ENCODE measurements at regions not wholly inside any gene's neighbourhood (a gene's known extent, or its start where the extent isn't known, plus 50 kb on each side); places are given as distances from the start of the nearest gene placed in this dataset.

DNA sequence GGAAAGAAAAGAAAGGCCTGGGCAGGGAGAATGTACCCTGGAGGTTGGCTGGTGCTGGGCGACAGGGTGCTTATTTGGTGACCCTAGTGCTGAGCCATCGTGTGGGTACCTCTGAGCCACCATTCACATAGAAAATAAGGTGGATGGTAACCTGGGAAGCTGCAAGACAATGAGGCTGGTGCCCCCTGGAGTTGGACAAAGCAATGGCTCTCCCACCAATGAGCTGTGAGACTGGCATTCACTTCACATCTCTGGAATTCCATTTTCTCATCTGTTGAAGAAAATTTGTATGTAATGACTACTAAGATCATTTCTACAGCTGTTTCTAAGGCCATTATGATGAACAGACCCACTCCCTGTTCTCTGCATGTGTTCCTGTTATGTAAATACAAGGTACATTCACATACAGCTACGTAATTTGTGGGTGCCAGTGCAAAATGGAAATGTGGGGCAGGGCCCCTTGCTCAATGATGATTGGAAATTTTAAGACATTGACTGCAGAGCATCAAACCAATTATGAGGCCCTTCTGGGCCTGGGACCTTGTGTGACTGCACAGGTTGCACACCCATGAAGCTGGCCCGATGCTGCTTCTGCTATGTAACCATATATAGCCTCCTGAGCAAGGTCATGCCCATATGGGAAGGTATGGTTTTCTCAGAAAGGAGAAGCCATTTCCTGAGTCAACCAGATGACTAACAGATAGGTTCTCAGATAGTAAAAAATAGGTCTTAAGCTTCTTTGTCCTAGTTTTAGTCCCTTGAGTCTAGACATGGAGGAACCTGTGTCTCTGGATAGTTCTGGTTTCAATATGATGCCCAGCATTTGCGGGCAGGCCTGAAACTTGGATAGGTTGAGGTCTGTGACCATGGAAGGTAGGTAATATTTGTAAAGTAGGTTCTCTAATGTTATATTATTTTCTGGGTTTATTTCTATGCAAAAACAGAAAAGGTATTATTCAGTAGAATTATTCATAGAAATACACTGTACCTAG lies 63.4 kb upstream of the IGF1 start:
- Mint-ChIP-seq H3K9me3 (ENCODE audit: low read depth) (no peaks in the 10 kb centered on the region), H3K27me3 (peaks cover 20% of the 10 kb centered on the region), H3K27ac (no peak overlapping the region), H3K4me1 (ENCODE audit: low read depth) (peaks cover 1% of the 10 kb centered on the region), H3K36me3 (ENCODE audit: insufficient read depth) (no peaks in the 10 kb centered on the region), H3K4me3 (ENCODE audit: low read depth) (no peak overlapping the region)
- DNase-seq (ENCODE audit: low spot score, unreplicated experiment): no peak
- TF ChIP-seq CTCF (IDR thresholded peaks at IDR 0.05; ENCODE audit: unreplicated experiment): peak; percentile 34

- Mint-ChIP-seq H3K27me3 (peaks cover 21% of the 10 kb centered on the region), H3K4me1 (ENCODE audit: low read depth) (peaks cover 1% of the 10 kb centered on the region), H3K27ac (no peak overlapping the region), H3K9me3 (ENCODE audit: low read depth) (no peaks in the 10 kb centered on the region), H3K4me3 (ENCODE audit: low read depth) (no peak overlapping the region), H3K36me3 (ENCODE audit: insufficient read depth) (no peaks in the 10 kb centered on the region)
- DNase-seq (ENCODE audit: low spot score, unreplicated experiment): no peak
- no peak for TF ChIP-seq CTCF (IDR thresholded peaks at IDR 0.05; ENCODE audit: unreplicated experiment)
Observed at GRCh38 chr12:102542816-102543440, 62.6 kb upstream of the IGF1 start.

GRCh38 chr12:102540815-102541385 lies 60.5 kb upstream of the IGF1 start:
- H3K4me3 Mint-ChIP-seq (ENCODE audit: low read depth): no peak overlapping the region
- no peak for DNase-seq (ENCODE audit: low spot score, unreplicated experiment)
- TF ChIP-seq CTCF (IDR thresholded peaks at IDR 0.05; ENCODE audit: unreplicated experiment): no peak
- H3K27ac Mint-ChIP-seq: no peak overlapping the region
- H3K9me3 Mint-ChIP-seq (ENCODE audit: low read depth): no peaks in the 10 kb centered on the region
- H3K36me3 Mint-ChIP-seq (ENCODE audit: insufficient read depth): no peaks in the 10 kb centered on the region
- H3K4me1 Mint-ChIP-seq (ENCODE audit: low read depth): peaks cover 1% of the 10 kb centered on the region
- peaks cover 21% of the 10 kb centered on the region for H3K27me3 Mint-ChIP-seq

GRCh38 chr12:102539651-102540553 lies 59.5 kb upstream of the IGF1 start:
- peaks cover 21% of the 10 kb centered on the region for H3K27me3 Mint-ChIP-seq
- no peak overlapping the region for H3K4me3 Mint-ChIP-seq (ENCODE audit: low read depth)
- no peaks in the 10 kb centered on the region for H3K9me3 Mint-ChIP-seq (ENCODE audit: low read depth)
- DNase-seq (ENCODE audit: low spot score, unreplicated experiment): no peak
- H3K27ac Mint-ChIP-seq: no peak overlapping the region
- TF ChIP-seq CTCF (IDR thresholded peaks at IDR 0.05; ENCODE audit: unreplicated experiment): no peak
- peaks cover 1% of the 10 kb centered on the region for H3K4me1 Mint-ChIP-seq (ENCODE audit: low read depth)
- no peaks in the 10 kb centered on the region for H3K36me3 Mint-ChIP-seq (ENCODE audit: insufficient read depth)

All from progenitor cell of endocrine pancreas (in vitro differentiated cells).